SHP77 treated with DMSO at 0.1 percent for 48 hours (cell line): ENCODE measurements at regions not wholly inside any gene's neighbourhood (a gene's known extent, or its start where the extent isn't known, plus 50 kb on each side); places are given as distances from the start of the nearest gene placed in this dataset.
A peak's percentile ranks its signal among the peaks of the same experiment; 100 is the strongest.
"Not testable (repeated sequence)": the region's sequence is repeated elsewhere in the genome, so short reads cannot be mapped to it uniquely, and the experiment has no call there.

Experiments used
- DNase-seq: peaks from one replicate; lab custom pipeline; 2025; lab: John Stamatoyannopoulos, UW

GRCh38 chr1:118828038-118828437 lies 160.1 kb downstream of the TBX15 start:
- no peak for DNase-seq

GRCh38 chr1:118827636-118828035 lies 160.5 kb downstream of the TBX15 start:
- DNase-seq: no peak

DNA sequence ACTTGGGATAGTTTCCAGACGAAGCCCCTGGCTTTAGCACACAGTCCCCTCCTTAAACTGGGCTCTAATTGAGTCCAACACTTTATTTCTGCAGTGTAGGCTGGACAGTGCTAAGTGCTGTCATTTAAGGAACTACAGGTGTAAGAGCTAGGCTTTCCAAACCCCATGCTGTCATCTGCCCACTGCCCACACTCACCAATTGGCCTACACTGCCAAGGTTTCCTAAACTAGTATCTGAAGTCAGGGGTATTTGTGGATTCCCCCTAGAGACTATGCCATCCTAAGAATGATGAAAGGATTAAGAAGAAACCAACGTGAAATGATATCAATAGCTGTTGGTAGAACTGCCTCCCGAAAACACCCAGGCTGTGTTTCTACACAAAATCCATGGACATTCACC lies 160.9 kb downstream of the TBX15 start:
- DNase-seq: no peak

DNA sequence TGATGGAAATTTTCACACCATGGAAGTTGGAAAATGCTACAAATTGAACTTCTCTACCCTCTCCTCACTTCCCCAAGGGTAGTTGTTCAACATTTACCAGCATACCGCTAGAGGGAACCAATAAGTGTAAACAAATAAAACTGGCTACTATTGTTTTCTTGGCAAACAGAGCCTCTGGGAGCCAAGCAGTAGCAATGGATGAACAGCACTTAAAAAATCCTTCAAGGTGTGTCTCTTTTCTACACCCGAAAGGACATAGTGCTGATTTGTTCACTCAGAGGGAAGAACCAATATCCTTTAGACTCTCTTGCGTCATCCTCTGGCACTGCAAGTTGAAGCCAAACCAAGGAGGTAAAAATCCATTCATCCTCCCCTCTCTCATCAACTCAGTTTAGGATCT lies 161.5 kb downstream of the TBX15 start:
- no peak for DNase-seq

- no peak for DNase-seq
Observed at GRCh38 chr1:118825619-118826018, 162.5 kb downstream of the TBX15 start.

- no peak for DNase-seq
Observed at GRCh38 chr1:118821801-118822200, 166.3 kb downstream of the TBX15 start.

- DNase-seq: no peak
Observed at GRCh38 chr1:118820864-118821263, 167.3 kb downstream of the TBX15 start.

GRCh38 chr1:118815909-118816308 lies 172.2 kb downstream of the TBX15 start:
- no peak for DNase-seq

DNA sequence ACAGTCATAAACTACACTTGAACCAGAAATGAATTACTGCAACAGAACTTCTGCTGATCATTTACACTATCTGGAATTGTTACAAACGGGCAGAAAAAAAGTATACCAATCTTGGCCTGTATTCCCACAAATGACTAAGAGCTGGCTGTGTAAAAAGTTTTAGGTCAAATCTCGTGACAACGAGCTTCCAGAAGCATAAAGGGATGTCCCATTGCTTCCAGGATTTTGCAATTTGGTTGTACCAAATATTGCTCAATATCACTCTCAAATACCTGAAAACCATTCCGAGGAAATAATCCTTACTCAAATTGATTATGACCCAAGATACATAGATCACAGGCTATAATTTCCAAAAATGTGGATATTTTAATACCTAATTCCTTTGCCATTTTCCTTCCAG lies 175.6 kb downstream of the TBX15 start:
- DNase-seq: no peak

- DNase-seq: no peak
Observed at GRCh38 chr1:118811156-118811555, 177.0 kb downstream of the TBX15 start.

DNA sequence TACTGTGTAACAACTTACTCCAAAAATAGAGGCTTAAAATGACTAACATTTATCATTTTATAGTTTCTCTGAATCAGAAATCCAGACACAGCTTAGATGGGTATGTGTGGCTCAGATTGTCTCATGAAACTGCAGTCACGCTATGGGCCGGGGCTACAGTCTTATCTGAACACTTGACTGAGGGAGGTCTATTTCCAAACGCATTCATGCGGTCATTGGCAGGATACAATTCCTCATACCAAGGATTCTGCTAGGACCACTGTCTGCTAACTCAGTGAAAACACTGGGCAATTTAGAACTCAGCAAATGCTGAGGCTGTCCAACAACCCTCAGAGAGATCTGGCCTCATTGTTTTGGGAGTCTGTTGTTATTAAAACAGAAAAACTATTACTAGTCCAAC lies 178.6 kb downstream of the TBX15 start:
- DNase-seq: no peak

DNA sequence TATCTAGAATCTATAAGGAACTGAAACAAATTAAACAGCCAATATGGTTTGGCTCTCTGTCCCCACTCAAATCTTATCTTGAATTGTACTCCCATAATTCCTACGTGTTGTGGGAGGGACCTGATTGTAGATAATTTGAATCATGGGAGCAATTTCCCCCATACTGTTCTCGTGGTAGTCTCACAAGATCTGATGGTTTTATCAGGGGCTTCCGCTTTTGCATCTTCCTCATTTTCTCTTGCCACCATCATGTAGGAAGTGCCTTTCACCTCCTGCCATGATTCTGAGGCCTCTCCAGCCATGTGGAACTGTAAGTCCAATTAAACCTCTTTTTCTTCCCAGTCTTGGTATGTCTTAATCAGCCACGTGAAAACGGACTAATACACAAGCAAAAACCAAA lies 185.0 kb downstream of the TBX15 start:
- DNase-seq: not testable (repeated sequence)

DNA sequence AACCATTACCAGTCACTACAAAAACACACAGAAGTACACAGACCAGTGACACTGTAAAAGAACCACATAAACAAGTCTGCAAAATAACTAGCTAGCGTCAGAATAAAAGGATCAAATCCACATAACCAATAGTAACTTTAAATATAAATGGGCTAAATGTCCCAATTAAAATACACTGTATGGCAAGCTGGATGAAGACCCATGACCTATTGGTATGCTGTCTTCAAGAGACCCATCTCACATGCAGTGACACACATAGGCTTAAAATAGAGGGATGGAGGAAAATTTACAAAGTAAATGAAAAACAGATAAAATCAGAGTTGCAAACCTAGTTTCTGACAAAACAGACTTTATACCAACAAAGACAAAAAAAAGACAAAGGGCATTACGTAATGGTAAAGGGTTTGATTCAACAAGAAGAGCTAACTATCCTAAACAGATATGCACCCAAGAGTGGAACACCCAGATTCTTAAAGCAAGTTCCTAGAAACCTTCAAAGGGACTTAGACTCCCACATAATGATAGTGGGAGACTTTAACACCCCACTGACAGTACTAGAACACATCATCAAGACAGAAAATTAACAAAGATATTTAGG lies 196.9 kb downstream of the TBX15 start:
- DNase-seq: no peak

DNA sequence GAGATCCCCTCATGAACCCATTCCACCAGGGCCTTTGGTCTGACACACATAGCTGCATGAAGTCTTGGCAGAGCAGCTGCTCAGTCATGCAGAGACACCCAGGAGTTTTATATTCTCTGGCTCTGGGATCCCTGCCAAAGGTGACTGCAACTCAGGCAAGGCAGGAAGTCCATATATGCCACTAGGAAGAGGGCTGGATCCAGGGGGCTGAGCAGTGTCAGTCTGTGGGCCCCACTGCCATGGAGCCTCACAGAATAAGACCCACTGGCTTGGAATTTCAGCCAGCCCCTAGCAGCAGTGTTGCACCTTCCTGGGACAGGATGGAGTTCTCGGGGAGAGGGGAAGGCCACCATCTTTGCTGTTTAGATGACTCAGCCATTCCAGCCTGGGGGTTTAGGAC lies 199.7 kb downstream of the TBX15 start:
- DNase-seq: peak; percentile 87

DNA sequence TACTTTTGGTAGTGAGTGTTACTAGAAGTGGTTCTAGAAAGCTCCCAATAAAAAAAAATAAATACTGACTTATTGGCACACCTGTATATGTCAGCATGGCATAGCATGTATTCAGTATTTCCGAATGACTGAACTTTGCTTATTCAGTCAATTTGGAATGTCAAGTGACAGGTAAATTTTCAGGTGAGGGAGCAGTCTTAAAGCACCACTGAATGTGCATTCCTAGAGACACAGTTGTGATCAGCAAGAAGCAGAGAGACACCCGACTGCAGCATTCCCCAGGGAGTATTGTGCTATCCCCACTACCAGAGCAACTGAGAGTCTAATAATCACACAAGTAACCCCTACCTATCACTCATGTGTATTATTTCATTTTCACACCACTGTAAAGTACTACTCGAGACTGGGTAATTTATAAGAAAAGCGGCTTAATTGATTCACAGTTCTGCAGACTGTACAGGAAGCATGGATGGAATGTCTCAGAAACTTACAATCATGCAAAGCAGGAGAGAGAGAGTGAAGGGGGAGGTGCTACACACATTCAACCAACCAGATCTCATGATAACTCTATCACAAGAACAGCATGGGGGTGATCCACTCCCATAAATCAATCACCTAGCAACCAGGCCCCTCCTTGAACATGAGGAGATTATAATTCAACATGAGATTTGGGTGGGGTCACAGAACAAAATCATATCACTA lies 201.5 kb downstream of the TBX15 start:
- DNase-seq: no peak

GRCh38 chr1:118785246-118785645 lies 202.9 kb downstream of the TBX15 start:
- no peak for DNase-seq

DNA sequence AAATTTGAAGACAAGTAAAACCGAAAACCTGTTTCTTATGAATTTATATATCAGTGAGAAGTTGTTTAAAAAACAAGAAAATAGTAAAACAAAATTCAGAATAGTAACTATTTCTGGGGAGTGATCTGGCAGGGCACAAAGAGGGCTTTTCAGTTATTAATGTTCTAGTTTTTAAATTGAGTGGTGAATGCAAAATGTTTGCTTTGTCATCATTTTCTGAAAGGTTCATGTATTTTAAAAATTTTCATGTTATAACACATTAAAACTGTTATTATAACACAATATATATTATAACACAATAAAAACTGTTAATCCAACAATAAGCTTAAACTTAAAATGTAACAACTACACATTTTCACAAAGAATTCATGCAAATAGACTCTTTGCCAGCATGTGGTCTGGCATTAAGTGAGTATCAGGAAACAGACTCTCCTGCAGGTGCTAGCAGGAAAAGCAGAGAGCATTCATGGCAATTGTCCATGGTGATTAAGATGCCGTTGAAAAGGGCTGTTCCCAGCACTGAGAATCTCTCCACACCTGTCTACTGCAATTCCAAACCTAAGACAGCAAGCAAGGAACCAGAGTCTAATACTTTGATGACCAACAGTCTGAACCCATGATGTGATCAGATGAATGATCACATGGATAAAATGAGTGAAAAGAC lies 204.9 kb downstream of the TBX15 start:
- peak; percentile 37 for DNase-seq

DNA sequence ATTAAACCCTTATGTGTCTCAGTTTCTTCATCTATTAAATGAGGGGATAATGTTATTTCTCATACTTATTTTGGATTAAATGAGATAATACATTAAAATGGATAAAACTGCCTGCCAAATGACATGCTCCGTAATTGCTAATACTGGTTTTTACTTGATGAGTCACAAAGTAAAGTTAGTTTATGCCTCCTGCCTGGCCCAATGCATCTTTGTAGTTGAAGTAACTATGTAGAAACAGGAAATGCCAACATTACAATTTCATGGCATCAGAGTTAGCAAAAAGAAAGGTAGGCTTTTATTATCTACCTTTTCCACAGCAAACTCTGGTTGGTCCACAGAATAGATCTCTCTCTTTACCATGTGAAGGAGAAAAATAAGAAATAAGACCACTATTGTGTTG lies 214.5 kb downstream of the TBX15 start:
- no peak for DNase-seq

- no peak for DNase-seq
Observed at GRCh38 chr1:118767971-118768370, 220.2 kb downstream of the TBX15 start.

GRCh38 chr1:118753976-118754375 lies 234.2 kb downstream of the TBX15 start:
- no peak for DNase-seq

DNA sequence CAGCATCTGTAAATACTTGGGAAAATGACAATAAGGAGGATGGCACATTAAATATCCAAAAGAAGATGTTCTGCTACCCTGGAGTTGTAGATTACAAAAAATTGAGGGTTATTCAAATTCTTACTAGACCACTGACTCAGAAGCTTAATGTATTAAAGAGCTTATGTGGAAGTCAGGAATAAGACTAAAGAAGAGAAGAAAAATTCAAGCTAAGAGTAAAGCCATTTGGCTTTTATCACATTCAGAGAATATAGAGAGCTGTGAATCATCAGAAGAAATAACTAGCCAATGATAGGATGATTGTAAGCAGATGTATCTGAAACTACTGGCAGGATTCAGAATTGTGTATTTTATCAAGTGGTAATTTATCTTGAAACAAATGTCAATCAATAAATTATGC lies 237.0 kb downstream of the TBX15 start:
- no peak for DNase-seq

GRCh38 chr1:118744420-118744819 lies 243.7 kb downstream of the TBX15 start:
- no peak for DNase-seq

DNA sequence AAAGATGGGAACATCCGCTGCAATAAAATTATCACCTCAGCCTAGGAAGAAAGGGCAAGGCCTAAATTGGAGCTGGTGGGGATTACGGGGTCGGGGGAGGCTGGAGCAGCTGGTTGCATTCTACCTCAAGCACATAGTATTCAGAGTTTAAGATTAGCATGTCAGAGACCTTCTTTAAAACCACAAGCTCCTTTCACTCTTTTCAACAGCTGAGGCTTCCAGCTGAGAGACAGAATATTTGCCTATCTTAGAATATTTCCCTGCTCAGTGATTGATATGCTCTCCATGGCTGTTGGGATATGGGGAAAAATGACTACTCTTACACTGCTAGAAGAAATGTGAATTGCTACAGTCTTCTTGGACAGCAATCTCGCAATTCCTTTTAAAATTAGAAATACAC lies 248.6 kb downstream of the TBX15 start:
- DNase-seq: no peak

DNA sequence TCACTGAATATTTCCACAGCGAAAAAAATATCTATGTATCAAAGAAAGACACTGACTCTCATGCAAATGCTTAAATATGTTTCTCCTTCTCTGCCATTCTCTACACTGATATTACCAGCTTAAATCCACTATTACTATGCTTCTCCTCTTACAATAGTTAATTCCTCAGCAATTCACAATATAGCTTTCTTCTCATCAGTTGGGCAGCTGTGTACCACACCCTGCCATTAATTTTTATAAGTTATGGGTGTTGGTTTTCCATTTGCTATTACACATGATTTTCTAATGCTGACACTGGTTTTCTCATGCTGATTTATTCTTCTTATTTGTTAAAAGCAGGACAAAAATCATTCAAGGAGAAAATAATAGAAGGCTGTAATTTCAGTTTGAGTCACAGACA lies 251.8 kb downstream of the TBX15 start:
- no peak for DNase-seq
